ENCODE measurements at regions not wholly inside any gene's neighbourhood (a gene's known extent, or its start where the extent isn't known, plus 50 kb on each side); places are given as distances from the start of the nearest gene placed in this dataset.

DNA sequence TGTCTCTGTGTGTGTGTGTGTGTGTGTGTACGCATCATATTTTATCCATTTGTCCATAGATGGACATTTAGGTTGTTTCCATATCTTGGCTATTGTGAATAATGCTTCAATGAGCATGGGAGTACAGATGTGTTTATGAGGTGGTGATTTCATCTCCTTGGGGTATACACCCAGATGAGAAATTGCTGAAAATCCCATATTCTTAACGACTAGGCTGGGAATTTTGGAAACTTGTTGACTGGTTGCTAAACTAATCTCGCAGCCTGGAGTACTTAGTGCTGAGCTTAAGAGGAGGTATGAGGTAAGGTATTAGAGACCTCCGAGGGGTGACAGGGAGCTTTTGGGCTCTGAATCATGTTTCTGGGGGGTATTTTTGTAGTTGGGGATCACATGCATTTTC, 66.0 kb upstream of the SPRED2 start:
- WGBS, 2 donors (ENCODE audit: low coverage in 1 of 2), result 81 to 96% methylated on average over 3 to 4 of the region's 4 CpGs

DNA sequence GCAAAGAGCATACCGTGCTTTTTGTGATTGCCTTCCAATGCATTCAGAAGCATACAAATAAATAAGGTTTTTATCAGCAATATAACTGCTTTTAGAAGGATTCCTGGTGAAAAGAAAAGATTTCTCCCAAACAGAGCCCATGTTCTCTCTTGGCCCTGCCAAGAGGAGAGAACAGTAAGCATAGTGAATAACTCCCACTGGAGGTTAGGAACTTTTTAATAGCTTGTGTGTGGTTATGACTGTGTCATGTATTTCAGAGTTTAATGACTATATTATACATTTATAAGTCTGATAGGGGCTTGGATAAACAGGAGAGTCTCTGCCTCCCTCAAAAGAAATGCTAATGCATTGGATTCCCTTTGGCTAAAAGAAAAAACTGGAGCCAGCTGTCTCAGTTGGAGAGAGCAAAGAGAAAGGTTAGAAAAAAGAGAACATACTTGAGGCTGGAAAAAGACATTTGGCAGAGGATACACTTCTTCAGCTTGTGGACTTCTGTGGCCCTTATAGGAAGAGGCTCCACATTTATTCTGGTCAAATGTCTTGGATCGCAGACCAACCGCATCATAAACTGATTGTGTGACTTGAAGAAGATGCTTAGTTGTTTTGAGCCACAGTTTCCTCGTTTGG, 63.0 kb upstream of the SPRED2 start:
- H3K4me1 ChIP-seq, result no peaks in the 10 kb centered on the region
- H3K36me3 ChIP-seq, result no peaks in the 10 kb centered on the region
- H3K27me3 ChIP-seq, result no peaks in the 10 kb centered on the region
- H3K4me3 ChIP-seq, result no peak overlapping the region
- ATAC-seq, result no peak
- no peaks in the 10 kb centered on the region for H3K9me3 ChIP-seq
- no peak overlapping the region for H3K27ac ChIP-seq
- 35 to 65% methylated on average over 4 of the region's 4 CpGs for WGBS, 2 donors (ENCODE audit: low coverage in 1 of 2)
- no peak for TF ChIP-seq CTCF (IDR thresholded peaks at IDR 0.05)
- no peak for TF ChIP-seq POLR2A (IDR thresholded peaks at IDR 0.05)
- TF ChIP-seq EP300 (IDR thresholded peaks at IDR 0.05), result no peak
- no peak for TF ChIP-seq POLR2AphosphoS5 (IDR thresholded peaks at IDR 0.05)

More for the DNA sequence above, 66.0 kb upstream of the SPRED2 start:
- Histone ChIP-seq H3K27ac (no peak overlapping the region), H3K27me3 (no peaks in the 10 kb centered on the region), H3K36me3 (no peaks in the 10 kb centered on the region), H3K9me3 (no peaks in the 10 kb centered on the region), H3K4me1 (no peaks in the 10 kb centered on the region), H3K4me3 (no peak overlapping the region)
- no peak for ATAC-seq
- TF ChIP-seq EP300 (IDR thresholded peaks at IDR 0.05) (no peak), CTCF (IDR thresholded peaks at IDR 0.05) (no peak), POLR2A (IDR thresholded peaks at IDR 0.05) (no peak), POLR2AphosphoS5 (IDR thresholded peaks at IDR 0.05) (no peak)

DNA sequence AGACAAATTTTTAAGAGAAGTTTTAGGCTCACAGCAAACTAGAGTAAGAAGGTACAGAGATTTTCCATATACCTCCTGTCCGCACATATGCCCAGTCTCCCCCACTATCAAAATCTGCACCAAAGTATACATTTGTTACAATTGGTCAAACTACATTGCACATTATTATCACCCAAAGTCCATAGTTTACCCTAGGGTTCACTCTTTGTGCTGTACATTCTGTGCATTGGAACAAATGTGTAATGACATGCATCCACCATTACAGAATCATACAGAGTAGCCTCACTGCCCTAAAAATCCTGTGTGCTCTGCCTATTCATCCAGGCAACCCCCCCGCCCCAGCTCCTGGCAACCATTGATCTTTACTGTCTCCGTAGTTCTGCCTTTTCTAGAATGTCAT, 61.7 kb upstream of the SPRED2 start:
- no peak for ATAC-seq
- Histone ChIP-seq H3K9me3 (no peaks in the 10 kb centered on the region), H3K27ac (no peak overlapping the region), H3K4me1 (no peaks in the 10 kb centered on the region), H3K27me3 (no peaks in the 10 kb centered on the region), H3K36me3 (no peaks in the 10 kb centered on the region), H3K4me3 (no peak overlapping the region)
- 79 to 100% methylated on average over 1 to 2 of the region's 3 CpGs for WGBS, 2 donors (ENCODE audit: low coverage in 1 of 2)
- TF ChIP-seq CTCF (IDR thresholded peaks at IDR 0.05), result no peak
- TF ChIP-seq POLR2A (IDR thresholded peaks at IDR 0.05), result no peak
- TF ChIP-seq EP300 (IDR thresholded peaks at IDR 0.05), result no peak
- no peak for TF ChIP-seq POLR2AphosphoS5 (IDR thresholded peaks at IDR 0.05)

DNA sequence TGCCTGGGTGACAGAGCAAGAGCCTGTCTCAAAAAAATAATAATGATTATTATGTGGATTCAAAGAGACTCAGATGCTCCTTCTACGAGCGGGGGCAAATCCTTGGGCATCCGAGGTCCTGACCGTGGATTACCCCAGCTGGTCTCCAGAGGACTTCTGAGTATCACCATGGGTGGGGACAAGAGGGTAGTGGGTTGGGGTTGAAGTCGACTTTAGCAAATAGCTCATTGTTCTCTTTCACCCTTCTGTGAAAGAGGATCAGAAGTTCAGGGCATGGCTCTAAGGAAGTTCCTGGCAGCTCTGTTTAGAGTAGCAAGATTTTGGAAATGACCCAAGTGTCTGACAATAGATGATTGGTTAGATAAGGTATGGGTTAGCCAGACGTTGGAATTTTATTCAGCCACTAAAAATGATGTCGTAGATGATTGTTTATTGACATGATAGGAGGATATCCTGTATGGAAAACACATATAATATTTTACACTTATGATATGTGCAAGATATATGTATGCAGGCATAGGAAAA, 59.0 kb upstream of the SPRED2 start:
- Histone ChIP-seq H3K27me3 (no peaks in the 10 kb centered on the region), H3K27ac (no peak overlapping the region), H3K4me1 (no peaks in the 10 kb centered on the region), H3K9me3 (no peaks in the 10 kb centered on the region), H3K36me3 (no peaks in the 10 kb centered on the region), H3K4me3 (no peak overlapping the region)
- ATAC-seq, result no peak
- TF ChIP-seq CTCF (IDR thresholded peaks at IDR 0.05), result no peak
- TF ChIP-seq POLR2A (IDR thresholded peaks at IDR 0.05), result no peak
- no peak for TF ChIP-seq POLR2AphosphoS5 (IDR thresholded peaks at IDR 0.05)
- TF ChIP-seq EP300 (IDR thresholded peaks at IDR 0.05), result no peak
- WGBS, 2 donors (ENCODE audit: low coverage in 1 of 2), result 28 to 80% methylated on average over 3 to 7 of the region's 7 CpGs

- no peak for ATAC-seq
- H3K36me3 ChIP-seq, result no peaks in the 10 kb centered on the region
- no peak overlapping the region for H3K27ac ChIP-seq
- 88 to 100% methylated on average over 1 to 3 of the region's 3 CpGs for WGBS, 2 donors (ENCODE audit: low coverage in 1 of 2)
- TF ChIP-seq EP300 (IDR thresholded peaks at IDR 0.05) (no peak), POLR2AphosphoS5 (IDR thresholded peaks at IDR 0.05) (no peak), CTCF (IDR thresholded peaks at IDR 0.05) (no peak), POLR2A (IDR thresholded peaks at IDR 0.05) (no peak)
- H3K4me3 ChIP-seq, result no peak overlapping the region
- H3K9me3 ChIP-seq, result no peaks in the 10 kb centered on the region
- H3K4me1 ChIP-seq, result no peaks in the 10 kb centered on the region
- H3K27me3 ChIP-seq, result no peaks in the 10 kb centered on the region
These were observed 57.8 kb upstream of the SPRED2 start for GRCh38 chr2:65490222-65490621.

Measured in gastroesophageal sphincter (tissue), 4 donors.